Activated naive CD4-positive, alpha-beta T cell treated with anti-CD3 and anti-CD28 coated beads, Interleukin-2, amount 50 U/mL, for 16 hours (primary cell): ENCODE measurements at regions not wholly inside any gene's neighbourhood (a gene's known extent, or its start where the extent isn't known, plus 50 kb on each side); places are given as distances from the start of the nearest gene placed in this dataset.
"Not testable (repeated sequence)": the region's sequence is repeated elsewhere in the genome, so short reads cannot be mapped to it uniquely, and the experiment has no call there.

Experiments used
- DNase-seq: peaks from one replicate; pipeline ENCODE4 v3.0.0-alpha.2; 2020

DNA sequence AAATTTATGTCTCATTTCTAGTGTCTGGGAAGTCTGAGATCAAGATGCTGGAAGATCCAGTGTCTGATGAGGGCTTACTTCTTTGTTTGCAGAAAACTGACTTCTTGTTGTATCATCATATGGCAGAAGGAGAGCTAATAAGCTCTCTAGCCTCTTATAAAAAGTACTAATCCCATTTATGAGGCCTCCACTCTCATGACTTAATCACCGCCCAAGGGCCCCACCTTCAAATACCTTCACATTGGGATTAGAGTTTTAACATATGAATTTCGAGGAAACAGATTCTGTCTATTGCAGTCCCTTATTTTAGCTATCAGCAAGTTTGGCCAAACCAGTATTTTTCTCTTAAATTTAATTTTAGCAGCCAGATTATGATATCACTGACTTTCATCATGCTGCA, 150.2 kb upstream of the TMPRSS15 start:
- no peak for DNase-seq

DNA sequence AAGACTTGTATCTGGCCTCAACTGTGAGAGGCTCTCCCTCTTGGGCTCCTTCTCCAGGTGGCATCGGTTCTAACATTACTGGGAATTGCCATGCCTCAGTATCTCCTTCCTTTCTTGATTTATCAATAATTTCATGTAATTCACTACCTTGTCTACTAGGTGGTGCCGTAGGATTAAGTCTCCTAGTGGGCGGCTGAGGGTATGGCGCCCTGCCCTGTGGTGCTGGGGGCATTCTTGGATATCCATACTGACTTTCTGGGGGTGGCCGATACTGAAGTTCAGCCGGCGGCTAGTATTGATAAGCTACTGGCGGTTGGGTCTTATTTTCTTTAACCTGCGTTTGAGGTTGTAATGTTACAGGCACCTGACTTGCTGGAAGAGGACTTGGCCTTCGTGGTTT, 164.2 kb upstream of the TMPRSS15 start:
- not testable (repeated sequence) for DNase-seq

DNA sequence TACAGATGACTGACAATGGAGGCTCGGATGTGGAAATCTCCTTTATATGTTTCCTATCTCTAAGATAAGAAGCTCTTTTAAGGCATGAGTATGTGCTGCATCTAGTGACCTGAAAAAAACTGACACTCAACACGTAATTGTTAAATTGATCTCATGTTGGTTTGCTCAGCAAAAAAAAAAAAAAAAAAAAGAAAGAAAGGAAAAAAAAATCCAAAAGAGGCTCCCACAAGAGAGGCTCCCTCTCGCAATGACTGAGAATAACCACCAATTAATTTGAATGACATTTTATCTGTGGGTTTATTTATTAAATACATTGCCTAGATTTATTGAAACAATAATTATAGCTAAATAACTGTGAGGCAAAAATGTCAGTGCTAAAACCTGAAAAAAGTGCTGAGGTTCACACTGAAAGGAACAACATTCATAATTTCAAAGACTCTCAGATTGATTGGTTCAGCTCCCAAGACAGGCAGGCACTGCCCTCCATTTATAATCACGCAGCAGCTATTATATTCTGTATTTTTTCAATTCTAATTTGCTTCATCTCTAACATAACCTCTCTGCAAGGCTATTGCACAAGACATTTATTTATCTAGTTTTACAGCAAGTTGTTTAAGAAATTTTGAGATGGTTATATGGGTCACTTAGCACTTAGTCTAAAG, 184.5 kb upstream of the TMPRSS15 start:
- DNase-seq: no peak

DNA sequence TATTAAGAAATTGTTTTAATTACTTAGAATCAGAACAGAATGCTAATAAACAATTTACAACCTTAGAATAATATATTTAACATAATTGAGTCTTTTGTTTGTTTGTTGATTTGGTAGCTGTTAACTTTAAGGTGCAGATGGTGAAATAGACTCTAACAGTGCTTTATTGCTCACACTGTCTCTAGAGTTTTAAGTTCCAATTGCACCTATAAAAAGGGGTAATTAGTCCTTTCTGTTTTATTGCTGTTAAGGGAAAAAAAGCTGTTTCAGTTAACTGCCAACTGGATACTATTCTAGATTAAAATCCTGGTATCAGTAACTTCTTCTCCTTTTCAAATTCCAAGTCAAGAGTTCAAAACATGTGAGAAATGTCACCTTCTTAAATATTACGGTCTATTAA, 197.6 kb upstream of the TMPRSS15 start:
- no peak for DNase-seq

DNA sequence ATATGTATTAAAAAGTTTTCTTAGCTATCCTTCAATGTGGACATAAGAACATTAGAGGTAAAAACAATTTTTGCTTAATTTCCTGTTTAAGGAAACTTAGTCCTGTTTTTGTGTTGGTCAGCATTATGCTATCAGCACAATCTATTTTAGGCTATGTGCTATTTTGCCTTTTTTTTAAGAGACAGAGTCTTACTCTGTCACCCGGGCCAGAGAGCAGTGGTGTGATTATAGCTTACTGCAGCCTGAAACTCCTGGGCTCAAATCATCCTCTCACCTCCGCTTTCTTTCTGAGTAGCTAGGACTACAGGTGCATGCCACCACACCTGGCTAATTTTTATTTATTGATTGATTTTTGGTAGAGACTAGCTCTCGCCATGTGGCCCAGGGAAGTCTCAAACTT, 199.1 kb upstream of the TMPRSS15 start:
- no peak for DNase-seq

DNA sequence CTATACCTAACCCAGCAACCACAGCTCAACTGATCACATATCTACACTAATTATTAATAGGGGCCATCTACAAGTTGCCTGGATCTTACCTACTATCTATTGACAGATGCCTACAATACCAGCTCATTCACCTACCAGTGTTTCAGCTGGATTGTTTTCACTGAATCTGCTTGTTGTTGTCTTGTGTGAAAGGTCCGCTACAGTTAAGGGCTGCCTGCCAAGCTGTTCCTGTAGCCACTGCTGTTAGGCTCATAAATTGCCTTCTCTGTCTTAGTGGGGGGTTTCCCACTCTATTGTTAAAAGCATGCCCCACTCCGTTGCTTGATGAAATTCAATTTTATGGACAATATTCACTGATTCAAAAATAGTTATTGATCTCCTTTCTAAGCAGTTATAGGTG, 199.7 kb upstream of the TMPRSS15 start:
- DNase-seq: no peak

DNA sequence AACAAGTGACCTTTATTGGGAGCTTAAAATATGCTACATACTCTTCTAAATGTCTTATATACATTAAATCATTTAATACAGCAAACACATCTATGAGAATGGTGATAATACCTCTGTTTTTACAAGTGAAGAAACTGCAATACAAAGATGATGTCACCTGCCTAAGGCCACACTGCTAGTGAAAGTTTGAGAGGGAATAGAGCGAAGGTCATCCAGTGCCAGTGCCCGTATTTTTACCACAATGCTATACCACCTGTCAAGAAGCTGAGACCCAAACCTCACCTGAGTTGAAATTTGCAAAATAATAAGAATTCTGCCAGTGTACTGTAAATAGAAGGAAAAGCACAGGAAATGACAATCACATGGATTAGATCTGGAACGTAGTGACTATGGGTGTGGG, 200.4 kb upstream of the TMPRSS15 start:
- no peak for DNase-seq

DNA sequence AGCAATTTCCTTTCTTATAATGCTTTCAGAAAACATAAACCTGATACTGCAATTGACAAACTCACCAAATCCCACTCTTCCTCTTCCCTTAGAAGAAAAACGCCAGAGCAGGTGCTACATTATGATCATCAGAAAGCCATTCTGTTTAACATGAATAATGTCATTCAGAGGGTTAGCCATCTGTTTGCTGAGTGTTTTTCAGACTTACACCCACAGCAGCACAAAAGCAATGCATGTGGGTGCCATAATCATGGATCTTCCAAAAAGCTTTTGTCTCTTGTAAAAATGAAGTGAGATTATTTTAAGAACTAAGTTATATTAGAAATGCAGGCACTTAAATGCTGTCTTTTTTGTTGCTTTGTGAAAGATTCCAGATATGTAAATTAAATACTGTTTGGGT, 204.6 kb upstream of the TMPRSS15 start:
- DNase-seq: no peak

DNA sequence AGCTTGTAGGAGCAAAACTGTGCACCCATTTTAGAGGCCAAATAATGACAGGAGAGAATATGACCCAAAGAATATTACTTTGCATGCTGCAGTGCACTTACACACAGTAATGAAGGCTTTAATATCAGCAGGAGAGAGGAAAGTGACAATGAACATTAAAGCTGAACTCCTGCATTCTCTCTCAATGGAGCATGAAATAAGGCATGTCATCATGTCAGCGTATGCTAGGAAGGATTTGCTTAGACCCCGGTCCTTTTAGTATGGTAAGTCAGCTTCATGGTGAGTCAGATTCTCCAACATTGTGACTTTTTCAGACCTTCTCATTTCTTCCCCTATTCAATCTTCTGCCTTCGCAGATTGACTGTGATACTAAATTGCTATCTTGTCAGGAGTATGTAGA, 210.7 kb upstream of the TMPRSS15 start:
- no peak for DNase-seq

DNA sequence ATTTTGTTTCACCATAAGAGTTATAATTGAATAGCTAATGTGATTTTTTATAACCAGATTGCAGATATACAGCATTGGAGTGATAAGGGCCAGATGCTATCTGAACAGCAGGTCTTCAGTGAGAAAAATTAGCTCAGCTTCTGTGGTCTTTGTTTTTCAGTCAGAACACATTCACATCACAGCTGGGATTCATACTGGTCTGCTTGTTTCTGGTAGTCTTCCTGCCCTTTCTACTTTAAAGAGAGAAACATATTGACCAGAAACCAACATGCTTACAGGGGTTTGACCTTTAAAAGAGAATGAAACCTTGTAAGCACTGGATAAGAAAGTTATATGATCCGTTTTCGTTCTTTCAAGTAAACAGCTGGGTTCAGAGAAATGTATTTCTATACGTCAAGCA, 213.7 kb upstream of the TMPRSS15 start:
- no peak for DNase-seq

DNA sequence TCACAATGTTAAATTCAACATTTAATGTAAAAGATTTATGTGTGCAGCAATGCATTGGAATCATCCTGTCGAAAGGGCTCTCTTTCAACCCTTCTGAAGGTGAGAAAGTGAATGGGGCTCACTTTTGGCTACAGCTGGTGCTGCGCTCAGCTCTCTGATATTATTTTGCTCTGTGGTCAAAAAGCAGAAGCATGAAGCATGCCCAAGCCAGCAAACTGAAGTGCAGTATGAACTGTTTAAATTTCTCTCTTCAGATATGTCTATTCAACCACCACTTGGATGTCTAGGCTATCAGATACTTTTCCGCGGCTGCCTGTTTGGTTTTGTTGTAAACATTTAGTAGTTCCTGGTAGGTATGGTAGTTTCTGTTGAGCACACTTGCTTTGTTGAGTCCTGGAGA, 216.9 kb upstream of the TMPRSS15 start:
- no peak for DNase-seq

DNA sequence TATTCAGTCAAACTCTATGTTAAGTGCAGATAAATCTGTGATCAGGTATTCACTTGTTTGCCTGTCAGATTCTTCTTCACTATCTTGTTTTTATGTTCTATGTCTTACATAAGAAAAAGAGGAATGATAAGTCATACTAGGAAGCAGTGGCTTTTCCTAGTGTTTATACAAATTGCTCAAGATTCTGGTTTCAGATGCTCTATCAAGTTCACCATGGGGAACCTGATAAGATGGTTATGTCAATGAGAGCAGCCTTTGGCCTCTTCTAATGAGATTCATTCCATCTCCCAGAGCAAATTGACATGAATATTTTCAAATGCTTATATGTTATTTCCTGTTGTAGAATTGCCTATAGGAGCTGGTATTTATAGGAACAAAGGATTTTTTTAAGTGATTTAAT, 218.8 kb upstream of the TMPRSS15 start:
- DNase-seq: no peak

DNA sequence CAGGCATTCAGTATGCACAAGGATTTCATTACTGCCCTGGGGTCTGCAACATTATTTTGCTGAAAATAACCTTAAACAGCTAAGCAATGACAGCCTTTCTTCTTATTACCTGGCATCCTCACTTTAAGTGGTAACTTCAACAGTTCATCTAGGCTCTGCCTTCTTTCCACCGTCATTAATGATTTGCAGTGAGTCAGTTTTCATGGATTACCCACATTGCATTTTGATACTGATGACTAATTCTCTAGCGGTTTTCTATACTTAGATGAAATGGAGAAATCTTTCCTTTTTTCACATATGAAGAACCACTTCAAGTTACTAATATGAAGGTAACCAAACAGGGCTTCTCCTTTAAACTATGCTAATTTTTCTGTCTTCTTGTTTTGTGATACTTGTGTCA, 226.9 kb upstream of the TMPRSS15 start:
- DNase-seq: no peak

DNA sequence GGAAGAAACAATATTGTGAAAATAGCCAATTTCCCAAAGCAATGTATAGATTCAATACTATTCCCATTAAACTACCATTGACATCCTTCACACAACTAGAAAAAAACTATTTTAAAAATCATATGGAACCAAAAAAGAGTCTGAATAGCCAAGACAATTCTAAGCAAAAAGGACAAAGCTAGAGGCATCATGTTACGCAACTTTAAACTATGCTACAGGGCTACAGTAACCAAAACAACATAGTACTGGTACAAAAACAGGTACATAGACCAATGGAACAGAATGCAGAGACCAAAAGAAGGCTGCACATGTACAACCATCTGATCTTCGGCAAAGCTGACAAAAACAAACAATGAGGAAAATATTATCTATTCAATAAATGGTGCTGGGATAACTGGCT, 233.3 kb upstream of the TMPRSS15 start:
- no peak for DNase-seq

DNA sequence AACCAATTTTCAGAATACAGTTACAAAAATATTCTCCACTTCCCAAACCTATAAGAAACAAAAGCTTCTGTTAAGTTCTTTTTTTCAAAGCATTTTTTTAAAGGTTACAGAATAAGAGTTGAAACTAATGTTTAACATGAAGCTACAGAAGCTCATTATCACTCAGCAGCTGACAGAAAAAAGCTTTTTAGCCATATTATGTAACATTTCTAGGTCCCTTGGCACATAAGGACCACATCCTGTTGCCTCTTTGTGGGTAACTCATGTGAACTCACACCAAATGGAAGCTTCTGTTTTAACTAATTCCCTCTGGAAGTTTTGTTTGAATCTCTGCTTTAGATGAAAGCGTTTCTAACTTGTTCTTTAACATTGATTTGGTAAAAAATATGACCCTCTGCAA, 242.5 kb upstream of the TMPRSS15 start:
- no peak for DNase-seq

DNA sequence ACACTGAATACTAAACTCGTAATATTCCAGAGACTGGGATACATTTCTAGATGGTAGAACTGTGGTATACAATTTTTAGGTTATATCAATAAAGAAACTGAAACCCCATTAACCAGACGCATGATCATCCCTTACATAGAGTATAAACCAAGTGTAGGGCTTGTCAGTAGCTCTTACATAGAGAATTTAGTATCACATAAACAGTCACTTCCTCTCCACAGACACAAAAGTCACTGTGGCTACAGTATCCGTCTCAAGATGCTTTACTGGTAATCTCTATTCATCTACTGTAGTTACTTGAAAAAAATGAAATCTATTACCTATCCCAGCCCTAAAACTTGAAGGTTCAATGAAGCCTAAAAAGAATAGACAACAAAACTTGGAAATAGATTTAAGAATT, 252.3 kb upstream of the TMPRSS15 start:
- DNase-seq: no peak

DNA sequence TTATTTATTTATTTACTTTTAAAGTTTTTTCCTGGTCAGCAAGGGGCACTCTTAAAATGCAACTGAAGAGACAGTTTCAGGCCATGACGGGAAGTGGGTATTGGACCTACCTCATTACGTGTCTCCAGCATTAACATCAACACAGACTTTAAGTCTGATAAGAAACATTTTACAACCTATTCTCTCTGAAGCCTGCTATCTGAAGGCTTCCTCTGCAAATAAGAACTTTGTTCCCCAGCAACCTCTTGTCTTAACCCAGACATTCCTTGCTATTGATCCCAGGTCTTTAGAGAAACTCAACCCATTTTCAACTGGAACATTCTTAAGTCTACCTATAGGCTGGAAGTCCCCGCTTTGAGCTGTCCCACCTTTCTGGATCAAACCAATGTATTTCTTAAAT, 258.3 kb upstream of the TMPRSS15 start:
- no peak for DNase-seq

DNA sequence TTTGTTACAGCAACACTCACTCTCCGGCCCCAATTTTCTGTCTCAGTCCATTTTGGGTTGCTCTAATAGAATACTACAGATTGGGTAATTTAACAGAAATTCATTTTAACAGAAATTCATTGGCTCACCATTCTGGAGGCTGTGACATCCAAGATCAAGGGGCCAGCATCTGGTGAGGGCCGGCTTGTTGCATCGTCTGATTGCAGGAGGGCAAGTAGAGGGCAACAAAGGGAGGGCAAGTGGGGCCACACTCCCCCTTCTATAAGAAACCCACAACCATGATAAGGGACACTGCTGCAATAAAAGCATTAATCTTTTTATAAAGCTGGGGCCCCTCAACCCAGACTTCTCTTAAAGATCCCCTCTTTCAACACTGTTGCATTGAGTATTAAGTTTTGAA, 260.1 kb upstream of the TMPRSS15 start:
- DNase-seq: no peak

DNA sequence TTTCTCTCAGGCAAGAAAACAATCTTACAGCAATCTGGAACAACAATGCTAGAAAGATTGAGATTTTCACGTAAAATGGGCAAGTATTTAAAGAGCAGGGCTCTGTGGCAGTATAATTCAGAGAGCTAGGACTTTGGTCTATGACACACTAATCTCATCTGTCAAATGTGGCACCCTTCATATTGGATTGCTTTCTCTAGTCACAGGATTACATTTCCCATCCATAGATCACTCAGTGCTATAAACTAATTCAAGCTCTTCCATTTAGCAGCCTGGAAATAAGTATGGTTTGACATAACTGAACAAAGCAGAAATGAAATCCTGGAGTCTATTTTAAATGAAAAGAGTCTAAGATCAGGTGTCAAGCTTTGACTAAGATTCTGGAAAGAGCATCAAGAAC, 263.1 kb upstream of the TMPRSS15 start:
- no peak for DNase-seq

DNA sequence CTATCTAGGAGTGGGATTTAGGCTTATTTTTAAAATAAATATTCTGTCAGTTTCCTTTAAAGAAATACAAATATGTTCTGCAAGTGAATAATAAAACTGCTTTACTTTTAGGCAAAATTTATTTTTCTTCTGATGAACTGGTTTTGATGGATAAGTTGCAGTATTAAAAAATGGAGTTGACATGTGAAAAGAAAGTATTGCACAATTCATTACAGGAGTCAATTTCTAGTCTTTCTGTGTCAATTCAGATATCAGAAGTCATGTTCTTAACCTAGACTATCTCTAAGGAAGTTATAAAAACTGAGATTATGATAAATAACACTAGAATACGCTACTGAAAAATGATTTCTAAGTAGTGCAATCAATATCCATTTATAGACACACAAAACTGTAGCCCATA, 270.2 kb upstream of the TMPRSS15 start:
- no peak for DNase-seq

DNA sequence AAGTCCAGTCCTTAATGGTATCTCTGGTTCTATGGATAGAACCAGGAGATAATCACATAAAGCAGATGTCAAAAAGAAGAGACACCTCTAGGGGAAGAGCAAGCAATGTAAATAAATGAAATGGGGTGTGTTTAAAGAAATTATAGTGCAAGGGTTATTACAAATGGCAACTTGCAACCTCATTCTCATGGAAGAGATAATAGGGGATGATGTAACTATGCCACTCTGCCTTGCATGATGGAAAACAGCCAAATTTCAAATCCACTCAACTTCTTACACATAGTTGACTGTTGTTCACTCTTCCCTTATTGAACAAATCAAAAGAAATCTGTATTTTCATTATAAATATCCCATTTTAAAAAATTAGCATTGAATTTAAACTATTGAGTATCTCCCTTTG, 274.0 kb upstream of the TMPRSS15 start:
- DNase-seq: no peak

DNA sequence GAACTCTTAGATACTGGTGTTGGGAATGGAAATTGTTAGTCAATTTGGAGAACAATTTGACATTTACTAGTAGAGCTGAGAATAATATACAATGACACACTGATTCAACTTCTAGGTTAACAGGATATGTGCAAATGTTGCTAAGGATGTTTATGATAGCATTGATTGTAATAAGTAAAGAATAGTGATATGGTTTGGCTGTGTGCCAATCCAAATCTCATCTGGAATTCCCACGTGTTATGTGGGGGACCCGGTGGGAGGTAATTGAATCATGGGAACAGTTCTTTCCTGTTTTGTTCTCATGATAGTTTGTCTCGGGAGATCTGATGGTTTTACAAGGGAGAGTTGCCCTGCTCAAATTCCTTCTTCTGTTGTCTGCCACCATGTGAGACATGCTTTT, 302.4 kb upstream of the TMPRSS15 start:
- DNase-seq: no peak

DNA sequence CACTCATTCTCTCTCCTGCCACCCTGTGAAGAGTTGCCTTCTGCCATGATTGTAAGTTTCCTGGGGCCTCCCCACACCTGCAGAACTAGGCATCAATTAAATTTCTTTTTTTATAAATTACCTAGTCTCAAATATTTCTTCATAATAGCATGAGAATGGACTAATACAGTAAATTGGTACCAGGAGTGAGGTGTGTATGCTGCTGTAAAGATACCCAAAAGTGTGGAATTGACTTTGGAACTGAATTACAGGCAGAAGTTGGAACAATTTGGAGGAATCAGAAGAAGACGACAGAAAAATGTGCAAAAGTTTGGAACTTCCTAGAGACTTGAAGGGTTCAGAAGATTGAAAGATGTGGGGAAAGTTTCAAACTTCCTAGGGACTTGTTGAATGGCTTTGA, 308.1 kb upstream of the TMPRSS15 start:
- DNase-seq: no peak

DNA sequence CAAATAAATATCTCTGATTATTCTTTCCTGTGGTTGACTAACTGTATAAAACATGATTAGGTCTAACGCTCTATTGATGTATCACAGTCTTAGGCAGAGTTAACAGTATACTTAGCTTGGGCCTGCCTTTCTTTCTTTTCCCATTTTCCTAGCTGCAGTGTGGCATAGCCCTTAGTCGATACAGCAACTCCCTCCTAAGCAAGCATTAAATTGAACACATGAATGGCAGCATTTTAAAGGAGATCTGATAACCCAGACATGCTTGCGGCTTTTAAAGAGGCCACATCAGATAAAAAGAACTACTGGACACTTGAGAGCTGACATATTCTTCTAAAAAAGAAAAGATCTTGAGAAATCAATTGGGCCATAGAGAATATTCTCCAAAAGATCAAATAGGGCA, 312.0 kb upstream of the TMPRSS15 start:
- DNase-seq: no peak

DNA sequence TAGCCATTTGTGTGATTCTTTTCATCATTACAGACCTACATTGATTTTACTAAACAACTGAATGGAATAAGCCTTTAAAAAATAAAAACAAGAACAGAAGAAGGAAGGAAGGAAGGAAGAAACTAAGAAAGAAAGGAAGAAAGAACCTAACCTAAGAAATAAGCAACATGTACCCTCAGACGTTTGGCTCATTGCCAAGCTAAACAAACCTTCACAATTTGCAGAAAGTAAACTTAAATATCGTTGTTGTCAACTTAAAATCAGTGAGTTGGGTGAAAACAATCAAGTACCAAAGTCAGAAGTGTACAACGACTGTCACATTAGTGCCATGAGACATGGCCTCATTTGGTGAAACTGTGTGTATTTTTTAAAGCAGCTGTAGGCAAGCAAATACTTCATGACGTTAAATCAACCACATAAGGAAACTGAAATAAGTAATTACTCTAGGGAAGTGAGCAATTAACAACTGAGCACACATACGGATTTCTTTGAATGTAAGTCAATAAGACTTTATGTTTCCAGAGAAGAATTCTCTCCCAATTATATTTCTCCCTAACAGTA, 313.1 kb upstream of the TMPRSS15 start:
- DNase-seq: no peak

DNA sequence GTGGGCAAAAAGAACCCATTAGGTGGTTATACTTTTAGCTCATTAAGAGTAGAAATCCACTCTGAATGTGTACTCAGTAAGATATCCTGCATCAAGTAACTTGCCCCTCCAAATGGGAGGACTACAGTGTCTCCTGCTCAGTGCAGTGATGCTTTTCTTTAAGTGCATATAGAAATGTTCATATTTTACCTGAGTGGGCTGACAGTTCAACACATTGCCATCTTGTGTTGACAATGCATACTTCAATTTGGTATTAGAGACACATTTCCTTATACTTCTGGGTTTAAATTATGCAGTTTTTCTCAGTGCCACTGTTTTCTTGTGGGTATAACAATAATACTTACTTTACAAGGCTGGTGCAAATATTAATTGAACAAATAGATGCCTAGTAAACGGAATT, 318.6 kb upstream of the TMPRSS15 start:
- DNase-seq: no peak
